K562 (cell line): ENCODE measurements at regions not wholly inside any gene's neighbourhood (a gene's known extent, or its start where the extent isn't known, plus 50 kb on each side); places are given as distances from the start of the nearest gene placed in this dataset.

ENCODE experiments used
- ATAC-seq: fragments of 200-7000 bp; cut with Tn5 transposase; 3 replicates; pipeline ENCODE4 v1.9.1; 2020; ENCODE audit warnings: moderate library complexity
- BruUV-seq: library from RNA; stranded (reverse); fragments of 400-500 nt; replicated peaks from 2 replicates; lab custom pipeline; 2021; lab: Mats Ljungman, UMichigan
- CTCF ChIA-PET: fragments of 300-600 bp; formaldehyde crosslinking; extraction: SDS; loops from one replicate; lab custom pipeline; 2021; ENCODE audit warnings: low intra/inter-chr PET ratio; lab: Yijun Ruan, JAX
- POLR2A ChIA-PET: fragments of 300-600, 350-650 bp; sonication (Branson Sonifier 250); formaldehyde crosslinking; extraction: SDS; loops from one replicate; lab custom pipeline; 2021; ENCODE audit warnings: antibody characterized with exemption, inconsistent platforms; lab: Yijun Ruan, JAX
- DNase-seq, 4 experiments: peaks; one replicate each; pipeline versions ENCODE4 v3.0.0 to v3.0.0-alpha.2; 2011 to 2018; ENCODE audit warnings: low spot score in 3 of 4, mixed read lengths in 3 of 4; ENCODE audit errors: extremely low read depth in 1 of 4
- FAIRE-seq: peaks from 2 replicates; lab custom pipeline; 2011; peaks lifted over from hg19 to GRCh38; lab: Jason Lieb, UNC
- H2AFZ ChIP-seq: 2 replicates; pipeline ENCODE4 v1.6.0; 2011; ENCODE audit warnings: low read depth, low read length, control low read depth, inconsistent platforms
- H3K27ac ChIP-seq: fragments of 200-600 bp; 3 replicates; pipeline ENCODE4 v1.8.0; 2011; ENCODE audit warnings: low read depth, mild to moderate bottlenecking, control low read depth, inconsistent platforms, low read length, moderate library complexity, mixed read lengths; ENCODE audit errors: extremely low read depth
- H3K27me3 ChIP-seq, 2 experiments: fragments of 300-600 bp in 1 of 2; 2 replicates in 1 of 2; 3 replicates in 1 of 2; pipeline versions ENCODE4 v1.6.0 to v1.8.0; 2011; ENCODE audit warnings: inconsistent platforms in 2 of 2, low read length in 2 of 2, mild to moderate bottlenecking in 1 of 2, mixed read lengths in 1 of 2, moderate library complexity in 1 of 2; ENCODE audit not compliant: control insufficient read depth in 2 of 2, insufficient read depth in 2 of 2
- H3K36me3 ChIP-seq: fragments of 300-600 bp; 3 replicates; pipeline ENCODE4 v1.8.0; 2011; ENCODE audit warnings: mild to moderate bottlenecking, low read length, inconsistent platforms; ENCODE audit not compliant: control insufficient read depth, insufficient read depth
- H3K4me1 ChIP-seq, 2 experiments: fragments of 200-600 bp in 1 of 2; replicated peaks in 1 of 2; 2 replicates in 1 of 2; 3 replicates in 1 of 2; pipeline versions ENCODE4 v1.5.1 to v1.8.0; 2011; ENCODE audit warnings: inconsistent platforms in 2 of 2, low read length in 2 of 2, mild to moderate bottlenecking in 1 of 2, mixed read lengths in 1 of 2, moderate library complexity in 1 of 2; ENCODE audit not compliant: control insufficient read depth in 2 of 2, insufficient read depth in 2 of 2
- H3K4me2 ChIP-seq: 2 replicates; pipeline ENCODE4 v1.6.1; 2011; ENCODE audit warnings: low read length, control low read depth, inconsistent platforms, mixed read lengths; ENCODE audit not compliant: insufficient read depth
- H3K4me3 ChIP-seq: fragments of 200-600 bp; sonication (generic), shearing (Covaris generic); 2 replicates; pipeline ENCODE4 v1.5.1; 2016; ENCODE audit warnings: control low read depth, inconsistent platforms
- H3K79me2 ChIP-seq: fragments of 200-600 bp; 3 replicates; pipeline ENCODE4 v1.8.0; 2011; ENCODE audit warnings: low read length, inconsistent platforms; ENCODE audit not compliant: control insufficient read depth, insufficient read depth
- H3K9ac ChIP-seq, 2 experiments: 2 replicates each; pipeline versions ENCODE4 v1.6.0 to v1.6.1; 2011; ENCODE audit warnings: low read depth in 2 of 2, low read length in 2 of 2, control low read depth in 1 of 2, inconsistent platforms in 1 of 2, mild to moderate bottlenecking in 1 of 2, mixed read lengths in 1 of 2; ENCODE audit not compliant: insufficient read depth in 1 of 2
- H3K9me1 ChIP-seq: one replicate; pipeline ENCODE4 v1.6.0; 2011; ENCODE audit warnings: inconsistent platforms, mild to moderate bottlenecking, low read length, moderate library complexity; ENCODE audit not compliant: control insufficient read depth, insufficient read depth
- H3K9me3 ChIP-seq: replicated peaks from 2 replicates; pipeline ENCODE4 v1.5.1; 2011; ENCODE audit warnings: low read depth, low read length, inconsistent platforms; ENCODE audit not compliant: control insufficient read depth, insufficient read depth
- H4K20me1 ChIP-seq: replicated peaks from 2 replicates; pipeline ENCODE4 v1.6.1; 2011; ENCODE audit warnings: low read length, inconsistent platforms, mixed read lengths; ENCODE audit not compliant: control insufficient read depth, insufficient read depth
- ETV5 ChIP-seq: sonication (generic); formaldehyde crosslinking; IDR thresholded peaks from 2 replicates; pipeline ENCODE4 v1.4.0; 2020; ENCODE audit warnings: low read depth, mild to moderate bottlenecking, missing genetic modification reagents
- GTF2E2 ChIP-seq: fragments of 200-800 bp; sonication (Bioruptor generic); IDR thresholded peaks from 2 replicates; pipeline ENCODE4 v1.6.1; 2016; ENCODE audit warnings: missing genetic modification characterization, missing compliant biosample characterization
- KAT8 ChIP-seq: fragments of 450-650 bp; IDR thresholded peaks from 2 replicates; pipeline ENCODE4 v1.6.1; 2016; ENCODE audit warnings: low read depth, mild to moderate bottlenecking
- NUFIP1 ChIP-seq: fragments of 450-650 bp; IDR thresholded peaks from 2 replicates; pipeline ENCODE4 v1.6.1; 2018; ENCODE audit not compliant: partially characterized antibody
- SP2 ChIP-seq: IDR thresholded peaks from 2 replicates; pipeline ENCODE4 v1.6.1; 2011; ENCODE audit warnings: mild to moderate bottlenecking, low read depth, low read length, moderate library complexity; ENCODE audit not compliant: poor library complexity, severe bottlenecking; ENCODE audit errors: extremely low read depth
- TRIM24 ChIP-seq, 2 experiments: fragments of 450-650 bp; IDR thresholded peaks; 2 replicates each; pipeline ENCODE4 v1.6.1; 2016
- ZBTB17 ChIP-seq: fragments of 450-650 bp; formaldehyde crosslinking; IDR thresholded peaks from 2 replicates; pipeline ENCODE4 v1.4.0; 2020; ENCODE audit warnings: mild to moderate bottlenecking
- WGBS: fragments of 100-300 bp; shearing (Covaris generic); methylation state at CpG from one replicate; pipeline ENCODE4 v1.1.6; 2016; ENCODE audit warnings: low coverage, mixed read lengths; ENCODE audit not compliant: insufficient coverage; ENCODE audit errors: missing lambda C conversion rate; 5-methylcytosine and 5-hydroxymethylcytosine counted together
- in situ Hi-C: fragments of 300-500 bp; cut with MboI; formaldehyde crosslinking; loops from 4 replicates; pipeline ENCODE4 v1.15.0; 2018; ENCODE audit warnings: inconsistent platforms, mixed read lengths
- intact Hi-C: fragments of 100-400 bp; cut with micrococcal nuclease; formaldehyde crosslinking; loops from 2 replicates; pipeline ENCODE4 v1.14.2; 2022
- TF ChIP-seq, protein P1 (sequence below): fragments of 450-650 bp; IDR thresholded peaks from 2 replicates; pipeline ENCODE4 v1.6.1; 2016; ENCODE audit warnings: missing biosample characterization, missing genetic modification characterization
- TF ChIP-seq, protein P2 (sequence below): fragments of 450-650 bp; IDR thresholded peaks from 2 replicates; pipeline ENCODE4 v1.6.1; 2016
- TF ChIP-seq, protein P3 (sequence below): fragments of 250-450 bp; sonication (Bioruptor Pico); IDR thresholded peaks from 2 replicates; pipeline ENCODE4 v1.4.0; 2020; ENCODE audit warnings: mild to moderate bottlenecking, moderate library complexity, borderline replicate concordance
- TF ChIP-seq, protein P4 (sequence below): fragments of 200-400 bp; formaldehyde crosslinking; IDR thresholded peaks from 2 replicates; pipeline ENCODE4 v1.6.1; 2017; ENCODE audit warnings: mild to moderate bottlenecking, low read depth, low read length, moderate library complexity
- TF ChIP-seq, protein P5 (sequence below): sonication (generic); formaldehyde crosslinking; IDR thresholded peaks from 2 replicates; pipeline ENCODE4 v1.8.1; 2023; ENCODE audit warnings: mild to moderate bottlenecking, missing genetic modification reagents

DNA sequence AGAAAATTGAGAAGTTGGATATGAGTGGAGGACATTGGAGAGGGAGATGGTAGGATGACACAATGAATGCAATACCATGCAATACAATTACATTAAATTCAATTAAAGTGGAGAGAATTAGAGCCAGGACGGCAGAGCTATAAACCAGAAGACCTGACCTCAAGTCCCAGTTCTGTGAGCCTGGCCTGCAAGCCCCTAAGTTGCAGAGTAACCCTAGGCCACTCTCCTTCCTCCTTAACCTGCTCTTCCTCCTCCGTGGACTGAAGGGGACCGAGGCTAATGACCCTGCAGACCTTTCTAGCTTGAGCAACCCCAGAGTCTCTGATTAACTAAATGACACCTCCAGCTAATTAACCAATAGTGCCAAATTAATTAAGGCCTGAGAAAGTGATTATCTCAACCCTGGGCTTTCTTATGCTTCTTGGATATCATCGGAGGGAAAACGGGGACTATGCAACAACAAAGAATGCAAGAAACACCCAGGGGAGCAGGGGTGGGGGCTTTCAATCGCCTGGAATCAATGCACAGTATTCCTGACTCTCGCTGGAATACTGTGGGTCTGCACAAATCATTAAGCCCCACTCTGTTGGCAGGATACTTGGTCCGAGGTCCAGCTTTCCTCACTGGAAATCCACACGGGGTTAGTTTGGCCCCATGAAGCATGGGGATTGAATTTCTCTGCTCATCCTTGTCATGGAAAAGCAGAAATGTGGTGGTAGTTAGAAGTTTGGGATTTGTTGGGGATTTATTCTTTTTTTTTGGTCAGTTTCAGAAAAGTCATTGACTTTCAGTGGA is 548.3 kb downstream of the MN1 start:
- Histone ChIP-seq H2AFZ (no peak overlapping the region), H3K36me3 (no peaks in the 10 kb centered on the region), H3K27ac (no peak overlapping the region), H3K4me3 (no peak overlapping the region), H3K79me2 (no peaks in the 10 kb centered on the region), H3K9me1 (no peaks in the 10 kb centered on the region), H3K9ac (no peak overlapping the region), H4K20me1 (no peaks in the 10 kb centered on the region), H3K27me3 (no peaks in the 10 kb centered on the region), H3K4me2 (no peak overlapping the region), H3K9me3 (no peaks in the 10 kb centered on the region), H3K4me1 (no peaks in the 10 kb centered on the region)
- in situ Hi-C loops (no loop called here), intact Hi-C loops (no loop called here)
- 0% methylated on average over 7 of the region's 9 CpGs for whole genome bisulfite sequencing
- no peak for ATAC-seq
- no peak for FAIRE-seq
- POLR2A ChIA-PET: no interaction called here
- CTCF ChIA-PET: no interaction called here
- no TSS peak for BruUV-seq
- no peak for DNase-seq
- TF ChIP-seq ZBTB17 (no peak), NUFIP1 (no peak), SP2 (no peak), TRIM24 (IDR thresholded peaks at IDR 0.05) (no peak), GTF2E2 (tag) (no peak), ETV5 (no peak), KAT8 (no peak)
- TF ChIP-seq, protein P1, sequence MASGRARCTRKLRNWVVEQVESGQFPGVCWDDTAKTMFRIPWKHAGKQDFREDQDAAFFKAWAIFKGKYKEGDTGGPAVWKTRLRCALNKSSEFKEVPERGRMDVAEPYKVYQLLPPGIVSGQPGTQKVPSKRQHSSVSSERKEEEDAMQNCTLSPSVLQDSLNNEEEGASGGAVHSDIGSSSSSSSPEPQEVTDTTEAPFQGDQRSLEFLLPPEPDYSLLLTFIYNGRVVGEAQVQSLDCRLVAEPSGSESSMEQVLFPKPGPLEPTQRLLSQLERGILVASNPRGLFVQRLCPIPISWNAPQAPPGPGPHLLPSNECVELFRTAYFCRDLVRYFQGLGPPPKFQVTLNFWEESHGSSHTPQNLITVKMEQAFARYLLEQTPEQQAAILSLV (tag): no peak
- TF ChIP-seq, protein P2, sequence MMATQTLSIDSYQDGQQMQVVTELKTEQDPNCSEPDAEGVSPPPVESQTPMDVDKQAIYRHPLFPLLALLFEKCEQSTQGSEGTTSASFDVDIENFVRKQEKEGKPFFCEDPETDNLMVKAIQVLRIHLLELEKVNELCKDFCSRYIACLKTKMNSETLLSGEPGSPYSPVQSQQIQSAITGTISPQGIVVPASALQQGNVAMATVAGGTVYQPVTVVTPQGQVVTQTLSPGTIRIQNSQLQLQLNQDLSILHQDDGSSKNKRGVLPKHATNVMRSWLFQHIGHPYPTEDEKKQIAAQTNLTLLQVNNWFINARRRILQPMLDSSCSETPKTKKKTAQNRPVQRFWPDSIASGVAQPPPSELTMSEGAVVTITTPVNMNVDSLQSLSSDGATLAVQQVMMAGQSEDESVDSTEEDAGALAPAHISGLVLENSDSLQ: no peak
- TF ChIP-seq, protein P3, sequence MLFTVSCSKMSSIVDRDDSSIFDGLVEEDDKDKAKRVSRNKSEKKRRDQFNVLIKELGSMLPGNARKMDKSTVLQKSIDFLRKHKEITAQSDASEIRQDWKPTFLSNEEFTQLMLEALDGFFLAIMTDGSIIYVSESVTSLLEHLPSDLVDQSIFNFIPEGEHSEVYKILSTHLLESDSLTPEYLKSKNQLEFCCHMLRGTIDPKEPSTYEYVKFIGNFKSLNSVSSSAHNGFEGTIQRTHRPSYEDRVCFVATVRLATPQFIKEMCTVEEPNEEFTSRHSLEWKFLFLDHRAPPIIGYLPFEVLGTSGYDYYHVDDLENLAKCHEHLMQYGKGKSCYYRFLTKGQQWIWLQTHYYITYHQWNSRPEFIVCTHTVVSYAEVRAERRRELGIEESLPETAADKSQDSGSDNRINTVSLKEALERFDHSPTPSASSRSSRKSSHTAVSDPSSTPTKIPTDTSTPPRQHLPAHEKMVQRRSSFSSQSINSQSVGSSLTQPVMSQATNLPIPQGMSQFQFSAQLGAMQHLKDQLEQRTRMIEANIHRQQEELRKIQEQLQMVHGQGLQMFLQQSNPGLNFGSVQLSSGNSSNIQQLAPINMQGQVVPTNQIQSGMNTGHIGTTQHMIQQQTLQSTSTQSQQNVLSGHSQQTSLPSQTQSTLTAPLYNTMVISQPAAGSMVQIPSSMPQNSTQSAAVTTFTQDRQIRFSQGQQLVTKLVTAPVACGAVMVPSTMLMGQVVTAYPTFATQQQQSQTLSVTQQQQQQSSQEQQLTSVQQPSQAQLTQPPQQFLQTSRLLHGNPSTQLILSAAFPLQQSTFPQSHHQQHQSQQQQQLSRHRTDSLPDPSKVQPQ (CRISPR knock-in tag): no peak
- TF ChIP-seq, protein P4, sequence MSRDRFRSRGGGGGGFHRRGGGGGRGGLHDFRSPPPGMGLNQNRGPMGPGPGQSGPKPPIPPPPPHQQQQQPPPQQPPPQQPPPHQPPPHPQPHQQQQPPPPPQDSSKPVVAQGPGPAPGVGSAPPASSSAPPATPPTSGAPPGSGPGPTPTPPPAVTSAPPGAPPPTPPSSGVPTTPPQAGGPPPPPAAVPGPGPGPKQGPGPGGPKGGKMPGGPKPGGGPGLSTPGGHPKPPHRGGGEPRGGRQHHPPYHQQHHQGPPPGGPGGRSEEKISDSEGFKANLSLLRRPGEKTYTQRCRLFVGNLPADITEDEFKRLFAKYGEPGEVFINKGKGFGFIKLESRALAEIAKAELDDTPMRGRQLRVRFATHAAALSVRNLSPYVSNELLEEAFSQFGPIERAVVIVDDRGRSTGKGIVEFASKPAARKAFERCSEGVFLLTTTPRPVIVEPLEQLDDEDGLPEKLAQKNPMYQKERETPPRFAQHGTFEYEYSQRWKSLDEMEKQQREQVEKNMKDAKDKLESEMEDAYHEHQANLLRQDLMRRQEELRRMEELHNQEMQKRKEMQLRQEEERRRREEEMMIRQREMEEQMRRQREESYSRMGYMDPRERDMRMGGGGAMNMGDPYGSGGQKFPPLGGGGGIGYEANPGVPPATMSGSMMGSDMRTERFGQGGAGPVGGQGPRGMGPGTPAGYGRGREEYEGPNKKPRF: no peak
- TF ChIP-seq, protein P5, sequence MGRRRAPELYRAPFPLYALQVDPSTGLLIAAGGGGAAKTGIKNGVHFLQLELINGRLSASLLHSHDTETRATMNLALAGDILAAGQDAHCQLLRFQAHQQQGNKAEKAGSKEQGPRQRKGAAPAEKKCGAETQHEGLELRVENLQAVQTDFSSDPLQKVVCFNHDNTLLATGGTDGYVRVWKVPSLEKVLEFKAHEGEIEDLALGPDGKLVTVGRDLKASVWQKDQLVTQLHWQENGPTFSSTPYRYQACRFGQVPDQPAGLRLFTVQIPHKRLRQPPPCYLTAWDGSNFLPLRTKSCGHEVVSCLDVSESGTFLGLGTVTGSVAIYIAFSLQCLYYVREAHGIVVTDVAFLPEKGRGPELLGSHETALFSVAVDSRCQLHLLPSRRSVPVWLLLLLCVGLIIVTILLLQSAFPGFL (CRISPR knock-in tag): no peak
